Smooth muscle cell (in vitro differentiated cells): ENCODE measurements at regions not wholly inside any gene's neighbourhood (a gene's known extent, or its start where the extent isn't known, plus 50 kb on each side); places are given as distances from the start of the nearest gene placed in this dataset.
"Not testable (repeated sequence)": the region's sequence is repeated elsewhere in the genome, so short reads cannot be mapped to it uniquely, and the experiment has no call there.

Source experiments
- DNase-seq: peaks from one replicate; lab custom pipeline; 2025; ENCODE audit not compliant: unreplicated experiment; lab: John Stamatoyannopoulos, UW
- H2AFZ ChIP-seq: fragments of 200-600 bp; sonication (generic); 2 replicates; pipeline ENCODE4 v1.6.0; 2016; ENCODE audit warnings: antibody characterized with exemption, low read depth, mild to moderate bottlenecking
- H3F3A ChIP-seq: fragments of 200-600 bp; sonication (generic); 2 replicates; pipeline ENCODE4 v1.6.0; 2017; ENCODE audit warnings: antibody characterized with exemption, low read depth
- H3K27ac ChIP-seq: fragments of 200-600 bp; sonication (generic); 2 replicates; pipeline ENCODE4 v1.5.1; 2016; ENCODE audit warnings: low read depth, mild to moderate bottlenecking
- H3K27me3 ChIP-seq: fragments of 200-600 bp; sonication (generic); 2 replicates; pipeline ENCODE4 v1.6.1; 2016; ENCODE audit warnings: low read depth, mild to moderate bottlenecking
- H3K36me3 ChIP-seq: fragments of 200-600 bp; sonication (generic); 2 replicates; pipeline ENCODE4 v1.5.1; 2016; ENCODE audit warnings: low read depth
- H3K4me1 ChIP-seq: fragments of 200-600 bp; sonication (generic); 2 replicates; pipeline ENCODE4 v1.5.1; 2016; ENCODE audit warnings: low read depth
- H3K4me2 ChIP-seq: fragments of 200-600 bp; sonication (generic); 2 replicates; pipeline ENCODE4 v1.6.0; 2016; ENCODE audit warnings: mild to moderate bottlenecking
- H3K4me3 ChIP-seq: fragments of 200-600 bp; sonication (generic); 2 replicates; pipeline ENCODE4 v1.5.1; 2016; ENCODE audit warnings: mild to moderate bottlenecking
- H3K79me2 ChIP-seq: fragments of 200-600 bp; sonication (generic); 2 replicates; pipeline ENCODE4 v1.6.0; 2016; ENCODE audit warnings: low read depth, mild to moderate bottlenecking
- H3K9ac ChIP-seq: fragments of 200-600 bp; sonication (generic); 2 replicates; pipeline ENCODE4 v1.6.0; 2016; ENCODE audit warnings: low read depth
- H3K9me3 ChIP-seq: fragments of 200-600 bp; sonication (generic); replicated peaks from 2 replicates; pipeline ENCODE4 v1.5.1; 2016; ENCODE audit warnings: low read depth
- H4K20me1 ChIP-seq: fragments of 200-600 bp; sonication (generic); 2 replicates; pipeline ENCODE4 v1.6.0; 2016; ENCODE audit warnings: low read depth
- WGBS: methylation state at CpG from one replicate; pipeline ENCODE4 v1.1.7; 2016; ENCODE audit warnings: low lambda C conversion rate; 5-methylcytosine and 5-hydroxymethylcytosine counted together
- TF ChIP-seq, protein P1 (sequence below): fragments of 200-600 bp; sonication (generic); IDR thresholded peaks from 2 replicates; pipeline ENCODE4 v1.5.1; 2017; ENCODE audit warnings: borderline replicate concordance, mild to moderate bottlenecking, antibody characterized with exemption; ENCODE audit not compliant: insufficient read depth, poor library complexity, severe bottlenecking

DNA sequence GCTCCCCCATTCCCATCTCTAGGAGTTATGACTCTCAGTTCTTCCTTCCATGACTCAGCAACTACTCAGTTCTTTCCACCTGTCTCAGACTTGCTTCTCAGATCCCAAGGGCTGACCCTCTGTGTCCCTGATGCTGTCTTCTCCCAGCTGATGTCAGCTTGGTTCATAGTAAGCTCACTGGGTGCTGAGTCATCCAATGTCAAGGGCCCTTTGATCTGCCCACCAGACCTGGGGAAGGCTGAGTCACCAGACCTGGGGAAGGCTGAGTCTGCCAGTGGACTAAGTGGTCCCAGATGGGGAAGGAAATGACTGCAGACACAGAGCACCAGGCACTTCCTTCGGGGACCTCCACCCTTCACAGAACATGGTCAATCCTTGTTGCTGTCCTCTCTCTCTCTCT, 76.1 kb upstream of the ZEB1 start:
- H3F3A ChIP-seq: no peaks in the 10 kb centered on the region
- peak overlapping the region; percentile 51 for H3K27ac ChIP-seq
- H3K9me3 ChIP-seq: no peaks in the 10 kb centered on the region
- H3K79me2 ChIP-seq: no peaks in the 10 kb centered on the region
- no peak overlapping the region for H3K4me2 ChIP-seq
- H3K36me3 ChIP-seq: no peaks in the 10 kb centered on the region
- no peak overlapping the region for H2AFZ ChIP-seq
- no peaks in the 10 kb centered on the region for H3K27me3 ChIP-seq
- WGBS: 33% methylated on average over 1 of the region's 1 CpG
- H3K9ac ChIP-seq: no peak overlapping the region
- TF ChIP-seq, protein P1, sequence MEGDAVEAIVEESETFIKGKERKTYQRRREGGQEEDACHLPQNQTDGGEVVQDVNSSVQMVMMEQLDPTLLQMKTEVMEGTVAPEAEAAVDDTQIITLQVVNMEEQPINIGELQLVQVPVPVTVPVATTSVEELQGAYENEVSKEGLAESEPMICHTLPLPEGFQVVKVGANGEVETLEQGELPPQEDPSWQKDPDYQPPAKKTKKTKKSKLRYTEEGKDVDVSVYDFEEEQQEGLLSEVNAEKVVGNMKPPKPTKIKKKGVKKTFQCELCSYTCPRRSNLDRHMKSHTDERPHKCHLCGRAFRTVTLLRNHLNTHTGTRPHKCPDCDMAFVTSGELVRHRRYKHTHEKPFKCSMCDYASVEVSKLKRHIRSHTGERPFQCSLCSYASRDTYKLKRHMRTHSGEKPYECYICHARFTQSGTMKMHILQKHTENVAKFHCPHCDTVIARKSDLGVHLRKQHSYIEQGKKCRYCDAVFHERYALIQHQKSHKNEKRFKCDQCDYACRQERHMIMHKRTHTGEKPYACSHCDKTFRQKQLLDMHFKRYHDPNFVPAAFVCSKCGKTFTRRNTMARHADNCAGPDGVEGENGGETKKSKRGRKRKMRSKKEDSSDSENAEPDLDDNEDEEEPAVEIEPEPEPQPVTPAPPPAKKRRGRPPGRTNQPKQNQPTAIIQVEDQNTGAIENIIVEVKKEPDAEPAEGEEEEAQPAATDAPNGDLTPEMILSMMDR: no peak
- H4K20me1 ChIP-seq: no peaks in the 10 kb centered on the region
- H3K4me1 ChIP-seq: no peaks in the 10 kb centered on the region
- DNase-seq: no peak
- H3K4me3 ChIP-seq: no peak overlapping the region

DNA sequence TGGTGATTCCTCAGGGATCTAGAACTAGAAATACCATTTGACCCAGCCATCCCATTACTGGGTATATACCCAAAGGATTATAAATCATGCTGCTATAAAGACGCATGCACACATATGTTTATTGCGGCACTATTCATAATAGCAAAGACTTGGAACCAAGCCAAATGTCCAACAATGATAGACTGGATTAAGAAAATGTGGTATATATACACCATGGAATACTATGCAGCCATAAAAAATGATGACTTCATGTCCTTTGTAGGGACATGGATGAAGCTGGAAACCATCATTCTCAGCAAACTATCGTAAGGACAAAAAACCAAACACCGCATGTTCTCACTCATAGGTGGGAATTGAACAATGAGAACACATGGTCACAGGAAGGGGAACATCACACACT, 67.9 kb upstream of the ZEB1 start:
- H3K9ac ChIP-seq, H3K4me1 ChIP-seq, H2AFZ ChIP-seq, H3F3A ChIP-seq, H3K27ac ChIP-seq, H3K27me3 ChIP-seq, H3K4me3 ChIP-seq, H3K9me3 ChIP-seq, H3K4me2 ChIP-seq, H4K20me1 ChIP-seq, DNase-seq, H3K79me2 ChIP-seq, H3K36me3 ChIP-seq: not testable (repeated sequence)
- 89% methylated on average over 4 of the region's 4 CpGs for WGBS

DNA sequence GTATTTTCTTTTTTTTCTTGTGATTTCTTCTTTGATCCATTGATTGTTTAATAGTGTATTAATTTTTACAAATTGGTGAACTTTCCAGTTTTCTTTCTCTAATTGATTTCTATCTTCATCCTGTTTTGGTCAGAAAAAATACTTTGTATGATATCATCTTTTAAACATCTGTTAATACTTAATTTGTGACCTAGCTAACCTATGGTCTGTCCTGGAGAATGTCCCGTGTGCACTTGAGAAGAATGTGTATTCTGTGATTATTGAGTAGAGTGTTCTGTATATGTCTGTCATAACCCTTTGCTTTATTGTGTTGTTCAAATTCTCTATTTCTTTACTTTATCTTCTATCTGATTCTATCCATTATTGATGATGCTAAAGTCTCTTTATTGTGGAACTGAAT, 65.8 kb upstream of the ZEB1 start:
- H2AFZ ChIP-seq: no peak overlapping the region
- no peak overlapping the region for H3K4me2 ChIP-seq
- no peak for DNase-seq
- TF ChIP-seq, protein P1: no peak
- no peaks in the 10 kb centered on the region for H3K4me1 ChIP-seq
- no peaks in the 10 kb centered on the region for H3F3A ChIP-seq
- H3K27ac ChIP-seq: no peak overlapping the region
- H3K27me3 ChIP-seq: no peaks in the 10 kb centered on the region
- no peak overlapping the region for H3K9ac ChIP-seq
- no peaks in the 10 kb centered on the region for H4K20me1 ChIP-seq
- no peaks in the 10 kb centered on the region for H3K79me2 ChIP-seq
- whole genome bisulfite sequencing: 78% methylated on average over 1 of the region's 1 CpG
- H3K4me3 ChIP-seq: no peak overlapping the region
- no peaks in the 10 kb centered on the region for H3K9me3 ChIP-seq
- H3K36me3 ChIP-seq: no peaks in the 10 kb centered on the region

DNA sequence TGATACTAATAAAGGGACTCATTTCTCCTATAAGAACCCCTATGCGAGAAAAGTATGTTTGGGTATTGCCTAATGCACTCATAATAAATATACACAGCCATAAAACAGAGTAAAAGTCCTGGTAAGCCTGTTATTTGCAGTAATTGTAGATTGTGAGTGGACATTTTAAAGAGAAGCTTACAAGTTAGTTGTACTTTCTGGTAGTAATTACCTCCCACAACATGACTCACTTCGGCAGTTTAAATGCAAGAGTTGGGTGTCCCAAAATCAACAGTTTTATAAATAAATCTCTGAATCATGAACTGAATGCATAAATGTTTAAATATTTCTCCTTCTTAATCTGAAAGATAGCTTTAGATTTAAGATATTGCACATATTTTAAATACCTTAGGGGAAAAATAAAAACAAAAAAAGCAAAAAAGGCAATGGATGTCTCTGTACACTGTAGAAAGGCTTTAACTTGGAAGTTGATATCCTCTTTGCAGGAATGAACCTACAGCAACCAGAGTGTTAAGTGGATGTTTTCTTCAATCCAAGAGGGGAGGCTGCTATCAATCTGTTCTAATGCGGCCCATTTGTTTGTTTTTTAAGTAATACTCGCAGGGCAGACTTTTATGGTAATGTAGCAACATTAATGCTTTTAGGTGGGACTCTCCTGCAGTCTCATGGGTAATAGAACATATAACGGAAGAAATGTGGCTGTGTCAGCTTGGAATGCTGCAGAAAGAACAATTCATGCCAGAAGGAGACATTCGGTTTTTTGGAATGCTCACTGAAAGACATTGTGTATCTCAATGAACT, 57.3 kb upstream of the ZEB1 start:
- peak overlapping the region; percentile 52 for H3K4me2 ChIP-seq
- H3K4me3 ChIP-seq: no peak overlapping the region
- H3K9ac ChIP-seq: no peak overlapping the region

More for the DNA sequence above, 57.3 kb upstream of the ZEB1 start:
- H3K79me2 ChIP-seq: no peaks in the 10 kb centered on the region
- no peak for DNase-seq
- no peaks in the 10 kb centered on the region for H3K4me1 ChIP-seq
- H3K27me3 ChIP-seq: no peaks in the 10 kb centered on the region
- H2AFZ ChIP-seq: peak overlapping the region; percentile 26
- no peaks in the 10 kb centered on the region for H3K36me3 ChIP-seq
- no peaks in the 10 kb centered on the region for H3K9me3 ChIP-seq
- H3F3A ChIP-seq: peaks cover 20% of the 10 kb centered on the region
- no peaks in the 10 kb centered on the region for H4K20me1 ChIP-seq
- 18% methylated on average over 6 of the region's 6 CpGs for WGBS
- TF ChIP-seq, protein P1: no peak
- H3K27ac ChIP-seq: peak overlapping the region; percentile 59
